HL-60 (cell line): ENCODE measurements at regions not wholly inside any gene's neighbourhood (a gene's known extent, or its start where the extent isn't known, plus 50 kb on each side); places are given as distances from the start of the nearest gene placed in this dataset.

Experiments used
- DNase-seq, 2 experiments: peaks; one replicate each; pipeline ENCODE4 v3.0.0-alpha.2; 2010 to 2020; ENCODE audit warnings: low read depth in 1 of 2, low spot score in 1 of 2
- H3K27ac ChIP-seq: fragments of 250-450 bp; sonication (Bioruptor Pico); replicated peaks from 2 replicates; pipeline ENCODE4 v1.5.1; 2020; ENCODE audit warnings: mild to moderate bottlenecking, moderate library complexity
- H3K27me3 ChIP-seq: fragments of 250-450 bp; sonication (Bioruptor Pico); 2 replicates; pipeline ENCODE4 v1.5.1; 2021; ENCODE audit warnings: mild to moderate bottlenecking, moderate library complexity; ENCODE audit not compliant: insufficient read depth, poor library complexity, severe bottlenecking
- H3K4me3 ChIP-seq: replicated peaks from 2 replicates; pipeline ENCODE4 v1.5.1; 2011; ENCODE audit warnings: mild to moderate bottlenecking, control low read depth, low read length; ENCODE audit not compliant: insufficient read depth
- GABPA ChIP-seq: IDR thresholded peaks from 2 replicates; pipeline ENCODE4 v1.6.1; 2012; ENCODE audit warnings: low read depth
- POLR2AphosphoS5 ChIP-seq: IDR thresholded peaks from 2 replicates; pipeline ENCODE4 v1.6.1; 2012; ENCODE audit warnings: low read depth
- SPI1 ChIP-seq: IDR thresholded peaks from 2 replicates; pipeline ENCODE4 v1.6.1; 2012; ENCODE audit warnings: low read depth, mild to moderate bottlenecking, borderline replicate concordance
- TF ChIP-seq, protein P1 (sequence below): IDR thresholded peaks from one replicate; pipeline ENCODE4 v1.5.1; 2011; ENCODE audit warnings: low read length, control low read depth, inconsistent platforms; ENCODE audit not compliant: insufficient read depth
- TF ChIP-seq, protein P2 (sequence below): IDR thresholded peaks from 2 replicates; pipeline ENCODE4 v1.6.1; 2012; ENCODE audit warnings: low read depth; ENCODE audit not compliant: insufficient replicate concordance

- Histone ChIP-seq H3K4me3 (no peak overlapping the region), H3K27ac (no peak overlapping the region), H3K27me3 (no peaks in the 10 kb centered on the region)
- DNase-seq, result no peak
- no peak for TF ChIP-seq POLR2AphosphoS5
- no peak for TF ChIP-seq GABPA
- no peak for TF ChIP-seq SPI1
- TF ChIP-seq, protein P1, sequence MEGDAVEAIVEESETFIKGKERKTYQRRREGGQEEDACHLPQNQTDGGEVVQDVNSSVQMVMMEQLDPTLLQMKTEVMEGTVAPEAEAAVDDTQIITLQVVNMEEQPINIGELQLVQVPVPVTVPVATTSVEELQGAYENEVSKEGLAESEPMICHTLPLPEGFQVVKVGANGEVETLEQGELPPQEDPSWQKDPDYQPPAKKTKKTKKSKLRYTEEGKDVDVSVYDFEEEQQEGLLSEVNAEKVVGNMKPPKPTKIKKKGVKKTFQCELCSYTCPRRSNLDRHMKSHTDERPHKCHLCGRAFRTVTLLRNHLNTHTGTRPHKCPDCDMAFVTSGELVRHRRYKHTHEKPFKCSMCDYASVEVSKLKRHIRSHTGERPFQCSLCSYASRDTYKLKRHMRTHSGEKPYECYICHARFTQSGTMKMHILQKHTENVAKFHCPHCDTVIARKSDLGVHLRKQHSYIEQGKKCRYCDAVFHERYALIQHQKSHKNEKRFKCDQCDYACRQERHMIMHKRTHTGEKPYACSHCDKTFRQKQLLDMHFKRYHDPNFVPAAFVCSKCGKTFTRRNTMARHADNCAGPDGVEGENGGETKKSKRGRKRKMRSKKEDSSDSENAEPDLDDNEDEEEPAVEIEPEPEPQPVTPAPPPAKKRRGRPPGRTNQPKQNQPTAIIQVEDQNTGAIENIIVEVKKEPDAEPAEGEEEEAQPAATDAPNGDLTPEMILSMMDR, result no peak
- TF ChIP-seq, protein P2, sequence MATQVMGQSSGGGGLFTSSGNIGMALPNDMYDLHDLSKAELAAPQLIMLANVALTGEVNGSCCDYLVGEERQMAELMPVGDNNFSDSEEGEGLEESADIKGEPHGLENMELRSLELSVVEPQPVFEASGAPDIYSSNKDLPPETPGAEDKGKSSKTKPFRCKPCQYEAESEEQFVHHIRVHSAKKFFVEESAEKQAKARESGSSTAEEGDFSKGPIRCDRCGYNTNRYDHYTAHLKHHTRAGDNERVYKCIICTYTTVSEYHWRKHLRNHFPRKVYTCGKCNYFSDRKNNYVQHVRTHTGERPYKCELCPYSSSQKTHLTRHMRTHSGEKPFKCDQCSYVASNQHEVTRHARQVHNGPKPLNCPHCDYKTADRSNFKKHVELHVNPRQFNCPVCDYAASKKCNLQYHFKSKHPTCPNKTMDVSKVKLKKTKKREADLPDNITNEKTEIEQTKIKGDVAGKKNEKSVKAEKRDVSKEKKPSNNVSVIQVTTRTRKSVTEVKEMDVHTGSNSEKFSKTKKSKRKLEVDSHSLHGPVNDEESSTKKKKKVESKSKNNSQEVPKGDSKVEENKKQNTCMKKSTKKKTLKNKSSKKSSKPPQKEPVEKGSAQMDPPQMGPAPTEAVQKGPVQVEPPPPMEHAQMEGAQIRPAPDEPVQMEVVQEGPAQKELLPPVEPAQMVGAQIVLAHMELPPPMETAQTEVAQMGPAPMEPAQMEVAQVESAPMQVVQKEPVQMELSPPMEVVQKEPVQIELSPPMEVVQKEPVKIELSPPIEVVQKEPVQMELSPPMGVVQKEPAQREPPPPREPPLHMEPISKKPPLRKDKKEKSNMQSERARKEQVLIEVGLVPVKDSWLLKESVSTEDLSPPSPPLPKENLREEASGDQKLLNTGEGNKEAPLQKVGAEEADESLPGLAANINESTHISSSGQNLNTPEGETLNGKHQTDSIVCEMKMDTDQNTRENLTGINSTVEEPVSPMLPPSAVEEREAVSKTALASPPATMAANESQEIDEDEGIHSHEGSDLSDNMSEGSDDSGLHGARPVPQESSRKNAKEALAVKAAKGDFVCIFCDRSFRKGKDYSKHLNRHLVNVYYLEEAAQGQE, result no peak
Observed at GRCh38 chr12:23349564-23349963, 599.9 kb downstream of the SOX5 start.

DNA sequence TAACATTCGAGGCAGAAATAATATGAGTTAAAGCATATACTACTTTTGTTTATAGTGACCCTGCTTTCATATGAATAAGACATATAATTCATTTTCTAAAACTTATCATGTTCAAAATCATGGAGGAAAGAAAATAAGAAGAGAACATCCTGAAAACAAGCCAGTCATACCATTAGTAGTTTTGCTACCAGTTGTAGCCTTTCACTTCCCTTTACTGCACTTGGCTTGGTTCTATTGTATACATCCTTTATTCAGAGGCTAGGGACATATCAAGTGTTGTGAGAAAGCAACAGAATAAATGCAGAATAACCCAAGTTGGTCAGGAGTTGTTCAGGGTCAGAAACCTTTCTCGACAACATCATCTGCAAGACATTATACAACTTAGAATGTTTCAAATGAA, 598.7 kb downstream of the SOX5 start:
- no peak for DNase-seq
- no peak overlapping the region for H3K4me3 ChIP-seq
- TF ChIP-seq, protein P1, result no peak
- TF ChIP-seq POLR2AphosphoS5, result no peak
- no peak for TF ChIP-seq GABPA
- TF ChIP-seq, protein P2, result no peak
- no peak for TF ChIP-seq SPI1
- no peak overlapping the region for H3K27ac ChIP-seq
- H3K27me3 ChIP-seq, result no peaks in the 10 kb centered on the region

- H3K27me3 ChIP-seq, result no peaks in the 10 kb centered on the region
- TF ChIP-seq POLR2AphosphoS5 (no peak), GABPA (no peak), SPI1 (no peak)
- TF ChIP-seq, protein P1, result no peak
- TF ChIP-seq, protein P2, result no peak
- H3K27ac ChIP-seq, result no peak overlapping the region
- H3K4me3 ChIP-seq, result no peak overlapping the region
- no peak for DNase-seq
Observed at GRCh38 chr12:23352670-23353069, 596.8 kb downstream of the SOX5 start.
